NCI-H524 (cell line): ENCODE measurements at regions not wholly inside any gene's neighbourhood (a gene's known extent, or its start where the extent isn't known, plus 50 kb on each side); places are given as distances from the start of the nearest gene placed in this dataset.

Experiments
- DNase-seq, 2 experiments: peaks; one replicate each; lab custom pipeline; 2025; lab: John Stamatoyannopoulos, UW

- DNase-seq: no peak
Measured at GRCh38 chr9:80928697-80929096, 760.6 kb downstream of the TLE1 start.

GRCh38 chr9:80926611-80927010, 762.7 kb downstream of the TLE1 start:
- DNase-seq: no peak

GRCh38 chr9:80922544-80922943, 766.8 kb downstream of the TLE1 start:
- DNase-seq: no peak

DNA sequence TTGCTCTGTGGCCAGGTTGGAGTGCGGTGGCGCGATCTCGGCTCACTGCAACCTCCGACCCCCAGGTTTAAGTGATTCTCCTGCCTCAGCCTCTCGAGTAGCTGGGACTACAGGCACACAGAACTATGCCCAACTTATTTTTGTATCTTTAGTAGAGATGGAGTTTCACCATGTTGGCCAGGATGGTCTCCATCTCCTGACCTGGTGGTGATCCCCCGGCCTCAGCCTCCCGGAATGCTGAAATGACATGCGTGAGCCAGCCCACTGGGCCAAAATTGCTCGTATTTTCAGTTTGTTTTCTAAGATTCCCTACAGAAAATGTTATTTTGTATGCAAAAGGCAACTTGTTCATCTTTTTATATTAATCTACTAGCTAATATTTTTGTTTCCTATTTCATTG, 782.6 kb downstream of the TLE1 start:
- no peak for DNase-seq

DNA sequence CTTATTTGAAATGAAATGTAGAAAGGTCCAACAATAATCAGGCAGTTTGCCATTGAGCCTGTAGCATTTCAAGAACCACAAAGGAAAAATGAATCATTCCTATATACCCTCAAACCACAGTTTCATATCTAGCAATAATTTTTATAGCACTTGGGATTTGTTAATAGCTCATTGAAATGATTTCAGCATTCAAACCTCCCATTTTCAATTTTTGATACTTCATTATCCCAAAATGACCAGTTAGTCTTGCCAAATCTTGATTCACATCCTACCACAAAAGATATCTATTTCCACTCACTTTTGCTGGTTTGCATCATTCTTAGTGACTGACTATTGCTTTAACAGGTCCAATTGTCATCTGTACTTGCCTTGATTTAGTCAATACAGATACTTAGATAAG, 790.1 kb downstream of the TLE1 start:
- DNase-seq: no peak

DNA sequence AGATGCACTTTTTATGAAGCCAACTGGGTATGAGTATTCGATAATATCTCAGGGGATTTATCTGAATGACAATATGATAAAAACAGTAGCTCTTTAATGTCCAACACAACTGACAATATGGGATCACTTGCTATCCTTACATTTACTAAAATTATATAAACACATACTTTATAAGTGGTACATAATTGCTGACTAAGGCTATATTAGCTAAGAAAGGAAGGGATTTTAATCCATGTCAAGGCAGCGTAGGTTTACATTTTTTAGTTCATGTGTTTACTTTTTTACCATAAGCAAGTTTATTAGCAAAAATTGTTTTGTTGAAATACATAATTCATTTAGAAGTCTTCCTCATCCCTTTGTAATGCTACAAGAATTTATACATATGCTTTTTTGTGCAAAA, 796.2 kb downstream of the TLE1 start:
- no peak for DNase-seq

GRCh38 chr9:80892703-80893102, 796.6 kb downstream of the TLE1 start:
- no peak for DNase-seq

- DNase-seq: no peak
Measured at GRCh38 chr9:80890124-80890523, 799.2 kb downstream of the TLE1 start.

GRCh38 chr9:80885894-80886293, 803.5 kb downstream of the TLE1 start:
- DNase-seq: peak in 1 of 2 experiments; percentile 29

- no peak for DNase-seq
Measured at GRCh38 chr9:80883826-80884579, 805.3 kb downstream of the TLE1 start.

DNA sequence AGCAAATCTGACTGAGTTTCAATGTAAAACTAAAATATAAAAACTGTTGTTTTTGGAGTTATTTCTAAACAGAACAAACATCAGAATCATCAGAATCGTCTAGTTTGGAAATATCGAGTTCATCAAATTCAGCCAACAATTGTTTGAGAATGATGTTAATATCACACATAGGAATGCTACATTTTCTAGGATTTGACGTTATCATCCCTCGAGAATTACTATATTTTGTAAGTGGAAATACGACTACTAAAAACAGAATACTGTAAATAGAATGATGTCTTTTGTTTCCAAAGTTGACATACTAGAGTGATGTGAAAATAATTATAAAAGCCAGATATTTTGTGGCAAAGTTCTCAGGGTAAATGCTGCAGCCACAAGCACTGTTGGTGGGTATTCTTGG, 805.9 kb downstream of the TLE1 start:
- DNase-seq: no peak

- no peak for DNase-seq
Measured at GRCh38 chr9:80881940-80882339, 807.4 kb downstream of the TLE1 start.

DNA sequence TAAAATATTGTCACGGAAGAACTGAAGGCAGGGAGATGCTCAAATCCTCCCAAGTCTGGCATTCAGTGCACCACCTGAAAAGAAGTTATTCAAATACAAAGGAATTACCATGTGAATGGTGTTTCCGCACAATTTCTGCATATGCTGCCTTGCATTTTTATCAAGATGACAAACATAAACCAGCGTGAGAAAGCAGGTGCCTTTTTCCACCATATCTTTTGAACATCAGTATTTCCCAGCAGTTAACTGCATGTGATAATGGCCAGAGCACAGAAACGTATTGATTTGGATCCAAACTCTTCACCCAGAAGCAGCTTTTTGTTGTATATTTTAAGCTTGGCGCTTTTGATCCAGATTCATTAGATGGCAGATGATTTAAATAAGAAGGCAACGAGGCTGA, 808.0 kb downstream of the TLE1 start:
- DNase-seq: no peak

- no peak for DNase-seq
Measured at GRCh38 chr9:80878556-80878955, 810.8 kb downstream of the TLE1 start.

GRCh38 chr9:80875947-80876346, 813.4 kb downstream of the TLE1 start:
- no peak for DNase-seq

DNA sequence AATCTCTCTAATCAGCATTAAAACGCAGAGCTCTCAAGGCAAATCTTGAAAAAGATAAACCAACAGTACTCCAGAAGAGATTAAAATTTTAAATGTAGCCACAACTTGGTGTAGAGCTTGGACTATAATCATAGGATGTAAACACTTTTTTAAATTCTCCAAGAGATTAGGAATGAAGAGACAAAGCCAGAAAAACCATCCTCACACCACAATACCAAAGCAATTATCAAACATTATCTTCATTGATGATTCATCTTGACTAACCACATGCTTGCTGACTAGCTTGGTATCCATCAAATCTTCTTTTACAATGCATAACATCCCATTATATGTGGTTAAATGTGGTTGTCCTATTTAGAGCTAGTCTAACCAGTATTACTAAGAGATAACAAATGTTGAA, 815.1 kb downstream of the TLE1 start:
- no peak for DNase-seq

DNA sequence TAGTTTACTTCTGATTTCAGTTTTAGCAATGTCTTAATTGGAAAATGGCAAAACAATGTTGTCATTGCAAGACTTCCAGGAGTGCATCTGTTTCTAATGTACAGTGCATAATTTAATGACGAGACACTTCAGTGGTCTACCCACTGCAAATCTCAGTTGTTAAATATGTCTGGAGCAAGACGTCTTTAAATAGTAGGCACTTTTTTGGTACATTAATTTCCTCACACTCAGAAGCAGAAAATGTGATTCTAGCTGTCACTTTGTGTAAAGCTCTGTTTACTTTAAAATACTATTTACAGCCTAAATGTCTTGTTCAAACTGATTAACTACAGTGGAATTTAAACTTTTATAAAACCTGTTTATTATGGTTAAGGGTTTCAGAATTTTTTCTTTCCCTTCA, 815.5 kb downstream of the TLE1 start:
- no peak for DNase-seq

DNA sequence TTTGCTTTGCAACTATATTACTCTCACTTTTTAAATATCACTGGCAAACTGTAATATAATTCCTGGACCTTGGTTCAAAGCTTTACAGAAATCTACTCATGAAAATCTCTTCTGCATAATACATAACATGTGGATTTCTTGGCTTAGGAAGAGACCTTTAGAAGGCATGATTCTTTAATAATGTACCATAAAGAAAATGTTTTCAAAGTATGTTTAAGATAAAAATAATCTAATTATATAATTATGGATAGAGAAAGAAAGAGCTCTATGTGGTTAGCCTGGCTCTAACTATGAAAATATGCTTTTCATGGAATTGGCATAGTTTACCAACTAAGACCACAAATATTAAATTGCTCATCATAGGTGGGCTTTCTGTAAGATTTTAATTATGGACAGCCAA, 817.8 kb downstream of the TLE1 start:
- DNase-seq: no peak

DNA sequence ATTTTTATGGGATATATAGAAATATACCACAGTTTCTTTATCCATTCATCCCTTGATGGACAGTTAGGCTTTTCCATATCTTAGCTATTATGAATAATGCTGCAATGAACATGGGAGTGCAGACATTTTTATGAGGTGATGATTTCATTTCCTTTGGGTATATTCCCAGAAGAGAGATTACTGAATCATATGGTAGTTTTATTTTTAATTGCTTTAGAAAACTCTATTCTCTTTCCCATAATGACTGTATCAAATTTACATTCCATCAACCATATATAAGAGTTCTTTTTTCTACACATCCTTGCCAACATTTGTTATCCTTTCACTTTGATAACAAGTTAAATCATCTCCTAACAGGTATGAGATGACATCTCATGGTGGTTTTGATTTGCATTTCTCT, 821.6 kb downstream of the TLE1 start:
- no peak for DNase-seq

DNA sequence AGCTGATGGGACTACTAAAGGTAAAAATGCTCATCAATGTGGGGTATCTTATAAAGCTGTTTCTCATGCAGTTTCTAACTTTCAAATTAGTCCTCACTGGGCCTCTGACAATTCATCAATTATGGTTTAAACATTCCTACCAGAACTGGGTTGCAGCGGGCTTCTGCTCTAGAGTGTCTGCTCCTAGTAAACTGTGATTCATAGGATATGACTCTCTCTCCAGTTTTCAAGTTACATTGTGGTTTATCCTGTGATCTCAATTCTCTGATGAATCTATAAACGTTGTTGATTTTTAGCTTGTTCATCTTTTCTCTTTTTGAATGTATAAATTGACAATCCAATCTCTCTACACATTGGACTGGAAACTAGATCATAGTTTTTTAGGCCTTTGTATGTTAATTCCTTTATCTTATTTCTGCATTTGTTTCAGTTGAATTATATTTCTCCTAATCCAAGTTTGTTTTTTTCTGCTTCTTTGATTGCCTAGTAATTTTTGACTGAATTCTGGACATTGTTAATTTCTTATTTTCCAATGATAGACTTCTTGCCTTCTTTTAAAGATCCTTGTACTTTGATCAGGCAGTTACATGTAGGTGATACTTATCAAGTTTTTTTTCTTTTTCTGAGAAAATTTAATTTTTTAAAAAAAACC, 822.6 kb downstream of the TLE1 start:
- no peak for DNase-seq

DNA sequence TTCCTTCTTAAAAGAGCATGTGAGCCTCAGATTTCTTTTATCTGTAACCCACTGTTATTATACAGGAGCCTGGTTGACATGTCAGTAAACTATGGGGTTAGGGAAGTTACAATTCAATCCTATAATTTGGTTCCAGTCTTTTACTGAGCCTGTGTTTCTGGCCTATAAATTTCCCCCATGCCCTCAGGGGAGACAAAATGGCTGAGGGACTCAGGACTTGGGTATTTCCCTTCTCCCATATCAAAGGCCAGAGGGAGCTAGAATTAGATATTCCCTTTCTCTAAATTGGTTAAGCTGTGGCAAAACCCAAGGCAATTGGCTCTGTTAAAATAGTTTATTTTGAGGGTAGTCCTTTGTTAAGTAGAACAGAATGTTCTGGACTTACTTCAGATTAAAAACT, 823.2 kb downstream of the TLE1 start:
- DNase-seq: no peak

DNA sequence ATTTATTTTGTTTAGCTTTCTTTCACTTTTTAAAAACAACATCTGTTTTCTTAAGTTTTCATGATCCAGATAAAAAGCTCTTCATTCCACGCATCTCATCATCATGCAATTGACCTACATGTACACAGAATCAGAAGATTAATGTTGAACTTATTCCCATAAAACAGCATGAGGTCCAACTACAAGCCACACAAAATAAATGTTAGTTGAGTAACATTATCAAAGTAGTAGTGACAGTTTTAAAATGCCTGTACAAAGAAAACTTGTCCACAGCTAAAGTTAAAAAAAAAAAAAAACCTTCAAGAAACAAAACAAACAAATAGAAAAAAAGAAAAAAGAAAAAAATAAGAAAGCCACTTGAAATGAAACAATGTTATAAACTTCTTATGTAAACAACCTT, 846.3 kb downstream of the TLE1 start:
- no peak for DNase-seq

DNA sequence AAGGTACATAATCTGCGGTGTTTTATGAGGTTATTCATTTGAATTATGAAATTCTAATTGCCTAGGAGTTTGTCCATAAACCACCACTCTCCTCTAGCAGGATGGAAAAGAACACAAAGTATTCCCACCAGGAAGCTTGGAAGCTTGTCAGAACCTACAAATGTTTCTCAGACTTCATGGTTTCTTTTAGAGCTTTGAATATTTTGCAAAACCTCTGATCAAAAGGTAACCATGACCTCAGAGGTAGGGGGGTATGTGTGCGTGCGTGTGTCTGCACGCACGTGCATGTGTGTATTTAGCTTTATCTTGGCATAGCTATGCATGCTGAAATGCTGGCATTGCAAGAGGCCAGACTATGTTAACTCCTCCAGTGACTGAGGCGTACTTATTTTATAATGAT, 847.0 kb downstream of the TLE1 start:
- no peak for DNase-seq

DNA sequence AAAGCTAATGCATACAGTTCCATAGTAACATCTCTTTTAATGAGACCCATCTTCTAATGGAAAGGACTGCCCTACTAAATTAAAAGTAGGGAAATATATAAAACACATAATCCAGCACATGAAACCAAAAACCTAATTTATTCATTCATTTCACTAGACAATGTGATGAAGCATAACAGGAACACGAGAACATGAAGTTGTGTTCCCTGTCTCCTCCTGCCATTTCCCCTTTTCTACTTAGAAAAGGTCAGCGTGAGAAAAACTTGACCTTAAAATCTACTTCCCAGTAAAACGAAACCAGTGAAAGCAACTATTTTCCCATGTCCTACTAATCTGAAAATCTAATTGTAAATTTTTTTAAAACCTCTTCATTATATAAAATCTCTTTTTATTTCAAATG, 847.5 kb downstream of the TLE1 start:
- no peak for DNase-seq
